CD1c-positive myeloid dendritic cell (primary cell): ENCODE measurements at regions not wholly inside any gene's neighbourhood (a gene's known extent, or its start where the extent isn't known, plus 50 kb on each side); places are given as distances from the start of the nearest gene placed in this dataset.

ENCODE experiments used
- DNase-seq: peaks from one replicate; pipeline ENCODE4 v3.0.0-alpha.2; 2016; ENCODE audit errors: extremely low spot score

DNA sequence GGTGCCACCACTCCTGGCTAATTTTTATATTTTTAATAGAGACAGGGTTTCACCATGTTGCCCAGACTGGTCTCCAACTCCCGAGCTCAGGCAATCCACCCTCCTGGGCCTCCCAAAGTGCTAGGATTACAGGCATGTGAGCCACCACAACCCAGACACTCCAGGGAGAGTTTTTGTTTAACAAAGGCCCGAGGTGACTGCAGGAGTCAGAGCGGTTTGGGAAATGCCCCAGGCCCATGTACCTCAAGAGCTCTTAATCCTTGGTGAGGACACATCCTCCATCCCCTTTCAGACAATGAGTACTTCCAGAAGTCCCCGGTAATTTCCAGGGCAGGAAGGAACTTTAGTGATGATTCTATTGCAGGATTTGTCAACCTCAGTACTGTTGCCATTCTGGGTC lies 176.0 kb downstream of the ESRRB start:
- no peak for DNase-seq

DNA sequence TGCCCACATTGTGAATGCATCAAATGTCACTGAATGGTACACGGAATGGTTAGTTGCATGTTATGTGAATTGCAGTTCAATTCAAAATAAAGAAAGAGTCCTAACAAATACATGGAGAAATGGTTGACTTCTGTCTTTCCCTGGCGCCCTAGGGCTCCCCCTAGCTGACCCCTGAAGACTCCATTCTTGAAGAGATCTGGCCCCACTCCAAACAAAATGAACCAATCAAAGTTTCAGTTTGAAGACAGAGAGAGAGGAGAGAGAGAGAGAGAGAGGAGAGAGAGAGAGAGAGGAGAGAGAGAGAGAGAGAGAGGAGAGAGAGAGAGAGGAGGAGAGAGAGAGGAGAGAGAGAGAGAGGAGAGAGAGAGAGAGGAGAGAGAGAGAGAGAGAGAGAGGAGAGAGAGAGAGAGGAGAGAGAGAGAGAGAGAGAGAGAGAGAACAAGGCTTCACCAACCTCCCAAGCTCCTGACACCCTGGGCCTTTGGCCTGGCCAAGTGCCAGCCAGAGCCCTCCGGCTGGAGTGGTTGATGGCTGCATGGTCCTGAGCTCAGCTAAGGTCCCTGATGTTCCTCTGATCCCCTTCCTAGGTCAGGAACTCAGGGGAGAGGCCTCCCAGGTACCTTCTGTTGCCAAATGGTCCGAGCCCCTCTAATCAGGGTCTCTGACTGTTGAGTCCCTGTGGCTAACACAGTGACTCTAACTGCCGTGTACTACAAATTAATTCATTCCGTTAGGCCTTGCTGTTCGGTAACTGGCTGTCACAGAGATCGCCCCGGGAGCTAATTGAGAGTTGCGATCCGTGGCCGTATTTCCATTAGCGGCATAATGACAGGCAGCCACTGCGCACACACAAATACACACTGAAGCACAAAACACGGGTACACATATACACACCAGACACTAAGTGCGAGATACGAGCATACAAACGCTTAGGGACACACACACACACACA lies 188.8 kb downstream of the ESRRB start:
- no peak for DNase-seq

DNA sequence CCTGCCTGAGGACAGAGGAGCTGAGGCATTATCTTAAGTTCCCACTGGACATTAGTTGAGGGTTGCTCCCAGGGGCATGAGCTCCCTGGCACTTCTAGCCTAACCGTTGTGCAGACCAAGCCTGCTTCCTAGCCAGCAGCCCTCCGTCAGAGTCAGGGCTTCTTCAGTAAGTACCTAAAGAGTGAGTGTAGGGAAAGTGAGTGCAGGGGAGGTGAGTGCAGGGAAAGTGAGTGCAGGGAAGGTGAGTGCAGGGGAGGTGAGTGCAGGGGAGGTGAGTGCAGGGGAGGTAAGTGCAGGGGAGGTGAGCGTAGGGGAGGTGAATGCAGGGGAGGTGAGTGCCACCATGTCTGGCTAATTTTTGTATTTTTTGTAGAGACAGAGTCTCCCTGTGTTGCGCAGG lies 190.5 kb downstream of the ESRRB start:
- no peak for DNase-seq

DNA sequence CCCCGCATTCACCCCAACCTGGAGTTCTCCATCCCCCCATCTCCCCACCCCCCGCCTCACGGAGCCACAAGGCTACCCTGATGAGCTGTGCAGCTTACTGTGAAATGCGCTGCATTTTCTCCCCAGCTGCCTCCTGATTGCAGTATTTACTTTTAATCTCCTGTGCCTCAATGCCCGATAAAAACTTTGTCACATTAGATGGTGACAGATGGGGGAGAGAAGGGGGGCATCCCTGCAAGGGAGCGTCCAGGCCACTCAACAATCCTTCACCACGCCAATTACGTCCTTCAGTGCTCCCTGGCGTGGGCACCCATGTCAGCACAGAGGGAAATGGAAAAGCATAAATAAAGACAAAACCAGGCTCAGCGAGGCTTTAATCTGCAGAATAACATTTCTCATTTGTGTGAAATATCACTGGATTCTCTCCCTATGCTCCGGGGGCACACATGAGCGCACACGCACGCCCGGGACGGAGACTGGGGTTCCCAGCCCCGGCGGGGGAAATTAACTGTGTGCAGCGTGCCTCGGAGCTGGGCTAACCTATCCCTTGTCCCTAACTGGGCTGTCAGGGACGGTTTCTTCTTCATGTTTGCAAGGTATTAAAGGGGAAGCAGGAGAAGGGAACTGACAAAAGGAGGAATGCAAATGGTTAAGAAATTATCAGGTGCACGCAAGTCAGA lies 186.7 kb upstream of the VASH1 start:
- DNase-seq = no peak

DNA sequence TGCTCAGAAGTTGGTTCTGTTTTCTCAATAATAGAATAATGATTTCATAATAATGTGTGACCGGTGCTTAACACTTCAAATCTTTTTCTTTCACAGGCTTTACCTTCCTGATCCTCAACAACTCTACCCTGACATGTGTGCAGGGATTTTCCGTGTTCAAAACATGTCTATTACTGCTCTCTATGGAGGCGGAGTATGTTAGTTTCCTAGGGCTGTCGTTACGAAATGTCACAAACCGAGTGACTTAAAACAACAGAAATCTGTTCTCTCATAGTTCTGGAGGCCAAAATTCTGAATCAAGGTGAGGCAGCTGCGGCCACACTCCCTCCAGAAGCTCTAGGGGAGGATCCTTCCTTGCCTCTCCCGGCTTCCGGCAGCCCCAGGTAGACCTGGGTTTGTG lies 186.2 kb upstream of the VASH1 start:
- no peak for DNase-seq

DNA sequence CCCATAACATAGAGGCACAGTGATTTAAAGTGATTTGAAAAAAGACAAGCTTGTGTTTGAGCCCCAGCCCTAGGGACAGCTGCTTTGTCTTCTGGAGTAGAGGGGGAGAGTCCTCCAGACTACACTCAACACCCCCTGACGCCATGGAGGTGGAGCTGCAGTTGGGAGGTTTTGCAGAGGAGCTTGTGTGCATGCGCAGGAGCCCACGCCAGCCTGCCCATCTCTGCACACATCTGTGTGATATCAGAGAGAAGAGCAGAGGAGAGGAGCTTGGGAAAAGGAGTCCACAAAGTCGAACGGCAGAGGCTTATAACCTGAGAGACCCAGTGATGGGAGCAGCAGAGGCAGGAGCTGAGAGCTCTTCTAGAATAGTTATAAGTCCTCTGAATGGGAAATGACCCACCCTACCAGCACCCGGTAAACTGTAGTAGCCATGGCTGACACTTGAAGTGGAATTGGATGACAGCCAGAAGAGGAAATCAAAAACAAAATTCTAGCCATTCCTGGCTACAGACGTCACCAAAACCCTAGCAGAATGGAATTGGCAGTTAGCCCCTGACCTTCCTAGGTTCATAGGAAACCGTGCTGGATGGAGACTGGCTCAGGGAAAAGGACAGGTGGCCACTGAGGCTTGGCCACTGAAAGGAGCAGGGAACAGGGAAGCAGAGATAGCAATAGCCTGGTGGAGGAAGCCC lies 185.1 kb upstream of the VASH1 start:
- DNase-seq = no peak

DNA sequence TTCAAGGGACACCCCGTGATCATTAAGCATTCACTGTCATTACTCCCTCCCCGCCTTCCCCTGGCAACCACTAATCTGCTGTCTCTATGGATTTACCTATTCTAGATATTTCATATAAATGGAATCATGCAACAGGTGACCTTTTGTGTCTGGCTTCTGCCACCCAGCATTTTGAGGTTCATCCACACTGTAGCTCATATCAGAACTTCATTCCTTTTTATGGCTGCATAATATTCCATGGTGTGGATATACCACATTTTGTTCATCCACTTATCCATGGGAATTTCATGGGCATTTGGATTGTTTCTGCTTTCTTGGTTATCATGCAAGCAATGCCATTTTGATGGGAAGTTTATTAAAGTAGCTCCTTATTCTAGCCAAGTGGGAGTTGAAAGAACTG lies 184.2 kb upstream of the VASH1 start:
- no peak for DNase-seq

DNA sequence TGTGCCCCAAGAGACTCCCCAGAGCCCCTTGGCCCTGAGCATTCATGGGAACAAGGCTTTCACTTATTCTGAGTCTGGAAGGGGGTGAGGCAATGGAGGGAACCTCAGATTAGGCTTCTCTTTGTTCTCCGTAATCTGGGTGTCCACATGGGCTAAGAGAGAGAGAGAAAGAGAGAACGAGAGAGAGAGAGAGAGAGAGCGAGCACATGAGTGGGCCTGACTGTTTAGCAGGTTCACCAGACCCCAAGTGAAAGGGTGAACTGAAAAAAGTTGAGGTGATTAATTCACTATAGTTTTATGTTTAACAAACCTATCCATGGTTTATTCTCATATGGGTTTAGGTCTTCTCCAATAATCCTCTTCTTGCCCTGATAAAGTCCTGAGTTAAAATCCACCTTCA lies 183.4 kb upstream of the VASH1 start:
- no peak for DNase-seq

DNA sequence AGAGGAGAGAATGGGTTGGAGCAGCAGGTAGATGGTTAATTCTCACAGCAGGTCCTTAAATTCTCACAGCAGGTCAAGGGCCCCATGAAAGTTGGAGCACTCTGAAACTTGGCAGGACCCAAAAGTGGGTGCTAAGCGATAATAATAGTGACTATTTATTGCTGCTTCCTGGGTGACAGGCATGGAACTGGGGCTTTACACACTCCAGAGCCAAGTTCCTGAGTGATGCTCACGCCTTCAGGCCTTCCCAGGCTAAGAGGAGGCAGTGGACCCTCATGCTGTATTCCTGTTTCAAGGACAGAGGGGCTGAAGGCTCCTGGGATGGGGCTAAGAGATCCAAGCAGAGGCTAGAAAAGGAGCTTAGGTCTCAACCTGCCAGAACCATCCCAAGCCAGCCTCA lies 180.9 kb upstream of the VASH1 start:
- DNase-seq = no peak

DNA sequence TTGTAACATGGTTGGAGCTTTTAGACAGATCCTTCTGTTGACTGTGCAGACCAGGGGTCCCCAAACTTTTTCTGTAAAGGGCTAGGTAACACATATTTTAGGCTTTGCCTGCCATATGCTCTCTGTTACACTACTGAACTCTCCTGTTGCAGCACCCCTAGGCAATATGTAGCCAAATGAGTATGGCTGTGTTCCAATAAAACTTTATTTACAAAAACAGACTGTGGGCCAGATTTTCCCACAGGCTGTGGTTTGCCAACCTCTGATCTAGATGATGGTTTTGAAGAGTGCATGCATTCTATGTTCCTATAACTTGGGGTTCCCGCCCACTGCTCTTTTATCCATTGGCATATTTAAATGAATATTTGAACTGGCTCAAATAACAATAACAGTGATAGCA lies 180.3 kb upstream of the VASH1 start:
- no peak for DNase-seq

DNA sequence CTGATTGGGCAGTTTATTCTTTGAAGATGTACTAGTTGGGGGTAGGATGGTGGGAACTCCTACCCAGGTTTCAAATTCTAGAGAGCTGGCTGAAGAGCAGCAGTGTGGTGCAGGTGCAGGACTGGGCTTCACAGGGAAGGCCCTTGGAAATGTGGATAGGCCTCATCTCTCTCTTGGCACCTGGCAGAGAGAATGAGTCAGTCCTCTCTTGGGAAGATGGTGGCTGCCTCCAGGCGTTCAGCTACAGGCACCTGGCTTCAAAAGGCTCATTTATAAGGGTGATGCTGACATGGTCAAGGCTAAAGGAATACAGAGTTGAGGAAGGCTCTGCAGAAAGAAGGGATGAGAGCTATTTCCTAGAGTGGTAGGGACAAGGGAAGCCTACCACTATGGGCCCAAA lies 179.7 kb upstream of the VASH1 start:
- DNase-seq = no peak

DNA sequence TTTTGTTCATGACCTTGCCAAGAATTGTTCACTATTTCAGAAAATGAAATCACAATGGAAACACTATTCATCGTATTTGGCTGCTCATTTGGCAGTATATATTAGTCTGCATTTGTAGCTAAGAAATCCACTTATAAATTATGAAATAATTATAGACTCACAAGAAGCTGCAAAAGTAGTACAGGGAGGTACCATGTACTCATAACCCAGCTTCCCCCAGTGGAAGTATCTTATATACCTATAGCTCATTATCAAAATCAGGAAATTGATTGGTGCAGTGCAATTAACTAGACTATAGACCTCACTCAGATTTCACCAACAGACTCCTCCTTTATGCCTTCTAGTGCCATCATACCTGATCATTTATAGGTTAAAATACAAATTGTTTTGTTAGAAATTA lies 178.8 kb upstream of the VASH1 start:
- no peak for DNase-seq

DNA sequence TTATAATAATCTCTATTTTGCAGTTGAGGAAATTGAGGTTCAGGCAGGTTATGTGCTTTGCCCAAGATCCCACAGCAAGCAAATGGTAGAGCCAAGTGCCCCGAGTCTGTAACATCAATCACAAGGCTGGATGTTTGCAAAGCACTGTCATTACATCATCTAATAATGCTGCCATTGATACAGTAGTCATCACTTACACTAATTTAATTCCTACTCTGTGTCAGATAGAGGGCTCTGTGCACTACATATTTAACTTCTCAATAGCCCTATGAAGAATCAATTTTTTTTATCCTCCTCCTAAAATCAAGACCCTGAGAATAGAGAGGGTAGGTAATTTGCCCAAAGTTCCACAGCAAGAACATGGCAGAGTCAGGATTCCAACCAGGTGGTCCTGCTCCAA lies 178.1 kb upstream of the VASH1 start:
- DNase-seq = no peak

DNA sequence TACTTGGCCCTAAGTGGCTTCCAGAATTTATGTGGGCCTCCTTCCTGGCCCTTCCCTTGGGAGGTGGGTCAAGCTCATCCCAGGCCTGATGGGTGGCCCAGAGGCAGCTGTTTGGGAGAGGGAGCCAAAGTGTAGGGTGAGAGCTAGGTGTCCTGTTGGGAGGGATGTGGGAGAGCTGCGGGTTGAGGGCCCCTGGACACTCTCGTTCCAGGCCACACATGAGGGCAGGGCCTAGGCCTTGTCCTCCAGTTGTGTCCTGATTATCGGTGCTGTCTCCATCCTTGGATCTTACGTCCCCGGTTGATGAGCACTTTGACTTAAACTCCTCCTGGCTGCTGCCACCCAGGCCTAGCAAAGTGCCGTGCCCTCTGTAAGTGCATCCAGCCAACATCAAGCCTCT lies 177.5 kb upstream of the VASH1 start:
- DNase-seq = no peak

DNA sequence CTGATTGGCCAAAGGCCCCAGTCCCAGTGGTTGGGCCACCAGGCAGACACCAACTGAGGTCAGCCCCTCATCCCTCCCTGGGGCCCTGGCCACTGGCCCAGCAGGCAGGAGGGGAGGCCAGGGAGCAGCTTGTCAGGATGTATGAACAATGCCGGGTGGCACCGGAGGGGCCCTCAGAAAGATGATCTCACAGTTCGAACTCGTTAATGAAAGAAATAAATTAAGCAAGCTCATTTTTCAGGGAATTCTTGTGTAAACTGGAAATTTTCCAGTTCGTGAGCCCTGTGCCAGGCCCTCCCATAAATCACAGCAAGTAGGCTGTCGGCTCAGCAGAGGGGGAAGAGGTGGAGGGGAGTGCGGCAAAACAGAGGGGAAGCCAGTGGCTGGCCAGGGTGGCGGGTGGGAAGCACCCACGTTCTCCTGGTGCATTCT lies 177.0 kb upstream of the VASH1 start:
- DNase-seq = no peak

DNA sequence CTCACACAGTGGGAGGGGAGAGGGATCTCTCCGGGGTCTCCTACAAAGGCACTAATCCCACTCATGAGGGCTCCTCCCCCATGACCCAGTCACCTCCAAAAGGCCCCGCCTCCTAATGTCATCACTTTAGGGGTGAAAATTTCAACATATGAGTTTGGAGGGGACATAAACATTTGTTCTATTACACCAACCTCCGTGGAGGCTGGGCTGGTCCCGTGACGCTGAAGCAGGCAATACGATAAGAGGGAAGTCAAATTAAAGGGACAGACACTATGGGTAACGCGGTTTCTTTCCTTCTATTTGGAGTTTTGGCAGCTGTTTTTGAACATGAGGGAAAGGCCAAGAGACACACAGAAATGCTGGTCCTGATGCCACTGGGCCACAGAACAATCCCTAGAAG lies 175.7 kb upstream of the VASH1 start:
- DNase-seq = no peak

DNA sequence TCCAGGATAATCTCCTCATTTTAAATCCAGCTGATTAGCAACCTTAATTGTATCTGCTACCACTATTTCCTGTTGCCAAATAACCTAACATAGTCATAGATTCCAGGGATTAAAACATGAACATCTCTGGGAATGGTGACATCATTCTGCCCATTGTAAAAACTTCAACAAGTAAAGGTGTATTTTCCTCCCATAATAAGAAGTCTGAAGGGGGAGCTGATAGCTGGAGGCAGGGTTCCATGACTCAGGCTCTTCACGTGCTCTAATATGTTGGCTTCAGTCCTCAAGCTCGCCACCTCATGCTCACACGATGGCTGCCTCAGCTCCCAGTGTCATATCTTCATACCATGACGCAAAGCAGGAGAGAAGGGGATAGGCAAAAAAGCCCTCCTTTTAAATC lies 172.0 kb upstream of the VASH1 start:
- no peak for DNase-seq

DNA sequence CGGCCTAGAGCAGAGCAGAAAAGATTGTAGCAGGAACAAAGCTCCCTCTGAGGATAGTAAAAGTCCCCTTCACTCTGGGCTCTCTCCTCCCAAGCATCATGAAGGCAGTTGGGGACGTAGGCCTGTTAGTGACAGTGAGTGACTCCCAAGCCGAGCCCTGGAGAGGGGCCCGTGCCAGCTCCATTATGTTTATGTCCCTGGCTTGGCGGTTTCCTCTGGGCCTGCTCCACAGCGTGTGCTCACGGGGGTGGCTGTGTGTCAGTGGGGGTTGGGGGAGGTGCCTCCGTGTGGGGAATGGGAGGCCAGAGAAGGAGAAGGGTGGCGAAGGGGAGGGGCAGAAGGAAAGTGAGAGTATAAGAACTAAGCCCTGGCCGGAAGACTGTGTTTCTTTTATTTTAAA lies 170.0 kb upstream of the VASH1 start:
- no peak for DNase-seq

DNA sequence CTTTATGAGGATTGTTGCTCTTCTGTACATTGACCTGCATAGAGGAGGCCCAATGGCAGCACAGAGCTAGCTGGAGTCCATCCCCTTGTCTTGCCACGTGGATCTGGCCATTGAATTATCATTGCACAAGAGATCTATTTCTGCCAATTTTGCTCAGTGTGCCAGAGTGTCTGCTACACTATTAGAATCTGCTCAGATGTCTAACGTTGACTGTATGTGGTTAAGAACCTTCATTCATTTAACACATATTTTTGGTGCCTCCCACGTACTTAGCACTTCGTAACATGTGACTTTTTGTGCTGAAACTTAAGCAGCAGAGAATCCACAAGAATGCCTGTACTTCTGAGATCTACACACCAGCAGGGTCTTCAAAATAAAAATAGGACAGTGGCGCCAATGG lies 166.0 kb upstream of the VASH1 start:
- DNase-seq = no peak

DNA sequence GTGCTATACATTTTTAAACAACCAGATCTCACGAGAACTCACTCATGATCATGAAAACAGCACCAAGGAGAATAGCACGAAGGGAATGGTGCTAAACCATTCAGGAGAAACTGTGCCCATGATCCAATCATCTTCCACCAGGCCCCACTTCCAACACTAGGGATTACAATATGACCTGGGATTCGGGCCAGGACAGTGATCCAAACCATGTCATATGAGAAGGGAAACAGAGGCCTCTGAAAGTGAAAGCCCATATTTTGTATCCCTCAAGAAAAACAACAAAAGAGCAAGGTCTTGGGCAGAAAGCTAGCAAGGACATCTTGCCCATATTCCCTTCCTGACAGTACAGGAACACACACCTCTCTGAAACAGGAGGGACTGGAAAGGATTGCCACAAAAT lies 163.9 kb upstream of the VASH1 start:
- DNase-seq = no peak

DNA sequence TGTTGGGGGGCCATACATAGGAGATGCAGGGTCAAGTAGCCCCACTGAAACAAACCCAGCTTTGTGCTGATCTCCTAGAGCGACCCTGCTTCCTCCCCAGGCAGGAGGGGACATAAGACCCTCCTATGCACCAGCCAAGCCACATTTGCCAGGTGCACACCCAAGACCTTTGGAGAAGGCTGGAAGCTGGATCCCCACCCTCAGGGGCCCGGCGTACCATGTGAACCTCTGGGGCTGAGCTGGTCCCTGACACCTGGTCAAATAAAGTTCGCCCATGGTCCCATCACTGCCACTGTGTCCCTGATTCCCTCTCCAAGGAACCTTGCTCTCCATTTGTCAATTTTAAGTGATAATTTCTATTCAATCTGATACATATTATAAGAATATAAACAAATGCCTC lies 162.1 kb upstream of the VASH1 start:
- no peak for DNase-seq

DNA sequence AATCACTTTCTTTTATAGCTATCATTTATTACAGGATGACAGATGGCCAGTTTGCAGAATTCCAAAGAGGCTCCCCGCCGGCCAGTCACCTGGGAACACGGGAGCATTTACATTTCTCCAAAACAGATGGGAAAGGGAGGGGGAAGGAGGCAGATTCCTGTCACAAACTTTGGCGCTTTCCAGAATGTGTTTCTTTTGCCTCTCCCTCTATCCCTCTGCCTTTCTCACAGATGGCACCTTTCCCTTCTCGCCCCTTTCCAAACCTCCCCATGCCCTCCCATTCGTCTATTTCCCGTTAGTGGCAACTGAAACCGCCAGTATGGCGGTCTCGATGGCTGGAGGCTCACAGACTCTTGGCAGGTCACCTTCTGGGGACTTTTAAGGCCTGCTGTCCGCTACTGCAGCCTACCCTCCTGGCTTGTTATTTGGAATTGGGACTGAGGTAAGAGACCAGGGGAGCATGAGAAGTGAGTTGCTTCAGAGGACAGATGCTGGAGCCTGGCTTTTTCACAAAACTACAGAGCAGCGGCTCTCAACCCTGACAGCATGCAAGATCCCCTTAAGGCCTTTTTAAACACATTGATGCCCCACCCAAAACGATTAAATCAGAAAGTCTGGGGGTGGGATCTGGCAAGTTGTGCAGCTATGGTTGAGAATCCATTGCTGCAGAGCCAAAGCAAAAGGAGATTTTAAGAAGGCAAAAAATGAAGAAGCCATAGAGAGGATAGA lies 161.5 kb upstream of the VASH1 start:
- DNase-seq = no peak
